RKO (cell line): ENCODE measurements at regions not wholly inside any gene's neighbourhood (a gene's known extent, or its start where the extent isn't known, plus 50 kb on each side); places are given as distances from the start of the nearest gene placed in this dataset.

Experiments
- DNase-seq: peaks from one replicate; pipeline ENCODE4 v3.0.0-alpha.2; 2016; ENCODE audit warnings: low spot score

DNA sequence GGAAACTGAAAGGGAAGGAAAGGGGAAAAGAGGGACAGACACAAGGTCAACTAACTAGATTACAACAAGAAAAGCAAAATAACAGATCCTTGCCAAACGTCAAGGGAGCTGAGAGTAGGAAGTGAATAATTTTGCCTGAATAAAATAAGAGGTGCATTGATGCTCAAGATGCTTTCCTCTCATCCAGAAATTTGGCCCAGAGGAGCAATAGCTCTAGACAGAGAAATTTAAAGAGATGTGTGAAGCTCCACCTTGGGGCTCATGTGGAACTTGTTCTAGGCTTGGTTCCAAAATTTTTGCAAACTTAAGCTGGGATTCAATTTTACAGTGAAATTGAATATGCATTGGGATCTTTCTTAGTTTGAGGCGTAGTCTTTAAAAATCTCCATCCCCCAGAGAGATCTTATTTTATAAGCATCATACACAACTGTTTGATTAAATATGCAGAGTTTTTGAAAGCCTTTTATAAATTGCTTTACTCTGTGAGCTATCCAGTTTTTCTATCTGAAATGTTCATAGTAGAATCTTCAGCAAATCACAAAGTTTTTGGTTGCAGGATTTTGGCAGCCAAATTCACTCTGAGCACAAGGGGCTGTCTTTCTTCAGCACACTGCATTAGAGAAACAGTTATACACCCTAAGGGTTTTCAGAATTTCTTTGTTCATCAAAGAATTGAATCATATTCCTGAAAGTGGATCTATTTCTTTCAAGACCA is 1159.5 kb downstream of the ADGRL3 start:
- DNase-seq, result no peak

DNA sequence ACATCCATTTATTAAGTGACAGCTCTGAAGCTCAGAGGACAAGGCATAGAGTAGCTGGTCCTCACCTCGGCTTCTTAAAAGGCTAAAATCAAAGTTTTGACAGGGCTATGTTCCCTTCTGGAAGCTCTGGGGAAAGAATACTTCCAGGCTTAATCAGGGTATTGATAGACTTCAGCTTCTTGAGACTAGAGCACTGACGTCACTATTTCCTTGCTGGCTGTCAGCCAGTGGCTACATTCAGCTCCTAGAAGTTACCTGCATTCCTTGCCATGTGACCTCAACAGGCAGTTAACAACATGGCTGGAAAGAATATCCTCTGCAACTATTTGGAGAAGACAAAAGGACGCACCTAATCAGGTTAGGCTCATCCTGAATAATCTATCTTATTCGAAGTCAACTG is 1144.8 kb downstream of the ADGRL3 start:
- DNase-seq, result no peak

GRCh38 chr4:62344474-62344873 is 1144.3 kb downstream of the ADGRL3 start:
- DNase-seq, result no peak

- peak; percentile 61 for DNase-seq
Observed at GRCh38 chr4:62342346-62342745, 1142.2 kb downstream of the ADGRL3 start.

DNA sequence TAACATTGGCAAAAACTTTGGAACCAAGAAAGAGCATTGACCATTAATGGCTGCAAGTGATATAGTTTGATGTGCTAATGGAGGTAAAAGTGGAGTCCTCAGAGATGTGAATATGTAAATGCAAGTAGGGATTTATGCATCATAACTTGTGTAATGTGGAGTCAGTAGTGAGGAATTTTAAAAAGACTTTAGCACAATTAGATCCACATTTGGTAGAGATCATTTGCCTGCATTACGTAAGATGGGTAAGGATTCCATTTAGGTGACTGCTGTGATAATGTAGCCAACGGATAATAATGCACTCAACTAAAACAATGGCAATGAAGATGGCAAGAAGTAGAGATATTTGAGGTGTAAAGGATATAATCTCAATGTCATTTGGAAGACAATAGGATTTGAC is 1128.4 kb downstream of the ADGRL3 start:
- no peak for DNase-seq

GRCh38 chr4:62327612-62328297 is 1127.6 kb downstream of the ADGRL3 start:
- no peak for DNase-seq

DNA sequence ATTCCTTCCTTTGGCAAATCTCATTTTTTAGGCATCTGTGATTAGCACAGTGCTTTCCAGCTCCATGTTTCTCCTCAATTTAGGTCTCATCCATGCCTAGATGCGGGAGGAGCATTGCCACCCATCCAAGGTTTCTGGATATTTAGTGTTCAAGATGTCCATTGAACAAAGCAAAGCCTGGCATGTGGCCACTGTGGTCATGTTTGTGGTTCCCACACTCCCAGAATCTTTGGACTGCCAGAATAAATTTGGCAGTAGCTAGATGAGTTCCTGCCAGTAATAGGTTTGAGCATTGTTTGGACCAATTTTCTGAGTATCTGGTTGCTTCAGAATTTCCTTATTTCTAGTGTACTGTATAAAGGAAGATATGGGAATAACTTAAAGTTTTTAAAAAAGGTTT is 1124.1 kb downstream of the ADGRL3 start:
- no peak for DNase-seq

DNA sequence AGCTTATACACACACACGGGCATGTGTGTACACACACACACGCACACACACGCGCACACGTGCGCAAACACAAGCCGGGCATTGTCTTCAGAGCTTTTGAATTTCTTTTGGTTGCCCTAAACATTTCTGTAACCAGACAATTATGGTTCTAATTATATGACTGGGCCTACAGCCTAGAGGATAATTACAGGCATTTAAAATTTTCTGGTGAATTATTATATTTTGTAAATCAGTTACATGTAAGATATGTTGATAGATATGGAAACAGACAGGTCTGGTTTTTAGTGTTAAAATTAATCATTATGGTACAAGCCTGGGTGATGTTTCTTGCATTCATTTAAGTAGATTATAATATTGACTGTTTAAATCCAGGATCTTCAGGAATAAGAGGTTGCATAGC is 1120.5 kb downstream of the ADGRL3 start:
- no peak for DNase-seq

GRCh38 chr4:62302710-62303109 is 1102.6 kb downstream of the ADGRL3 start:
- no peak for DNase-seq

DNA sequence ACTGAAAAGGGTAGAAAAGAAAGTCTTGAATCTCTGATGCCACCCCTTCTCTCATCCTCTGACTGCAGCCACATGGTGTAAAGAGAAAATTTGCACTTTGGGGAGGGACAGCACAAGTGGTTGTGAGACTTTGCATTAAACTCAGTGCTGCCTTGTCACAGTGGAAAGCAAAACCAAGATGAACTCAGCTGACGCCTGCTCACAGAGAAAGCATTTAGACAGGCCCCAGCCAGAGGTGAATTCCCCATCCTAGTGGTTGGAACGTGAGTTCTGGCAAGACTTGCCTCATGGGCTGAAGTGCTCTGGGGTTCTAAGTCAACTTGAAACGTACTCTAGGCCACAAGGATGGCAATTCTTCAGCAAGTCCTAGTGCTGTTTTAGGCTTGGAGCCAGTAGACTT is 1101.4 kb downstream of the ADGRL3 start:
- no peak for DNase-seq

DNA sequence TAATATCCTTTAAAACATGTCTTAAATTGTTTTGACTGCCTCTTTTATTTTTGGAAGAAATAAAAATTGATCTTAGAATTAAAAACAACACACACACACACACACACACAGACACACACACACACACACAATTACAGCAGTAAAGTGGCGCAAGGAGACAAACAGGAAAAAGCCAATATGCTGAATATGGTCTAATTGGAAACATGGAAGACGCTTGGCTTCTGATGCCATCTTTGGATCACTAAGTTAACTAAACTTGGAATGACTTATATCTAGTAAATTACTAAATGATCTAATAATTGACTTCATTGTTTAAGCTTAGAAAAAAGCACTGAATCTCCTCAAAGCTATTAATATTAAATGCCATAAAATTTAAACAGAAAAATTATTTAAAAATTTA is 1093.4 kb downstream of the ADGRL3 start:
- DNase-seq, result no peak

- no peak for DNase-seq
Observed at GRCh38 chr4:62292911-62293310, 1092.8 kb downstream of the ADGRL3 start.

DNA sequence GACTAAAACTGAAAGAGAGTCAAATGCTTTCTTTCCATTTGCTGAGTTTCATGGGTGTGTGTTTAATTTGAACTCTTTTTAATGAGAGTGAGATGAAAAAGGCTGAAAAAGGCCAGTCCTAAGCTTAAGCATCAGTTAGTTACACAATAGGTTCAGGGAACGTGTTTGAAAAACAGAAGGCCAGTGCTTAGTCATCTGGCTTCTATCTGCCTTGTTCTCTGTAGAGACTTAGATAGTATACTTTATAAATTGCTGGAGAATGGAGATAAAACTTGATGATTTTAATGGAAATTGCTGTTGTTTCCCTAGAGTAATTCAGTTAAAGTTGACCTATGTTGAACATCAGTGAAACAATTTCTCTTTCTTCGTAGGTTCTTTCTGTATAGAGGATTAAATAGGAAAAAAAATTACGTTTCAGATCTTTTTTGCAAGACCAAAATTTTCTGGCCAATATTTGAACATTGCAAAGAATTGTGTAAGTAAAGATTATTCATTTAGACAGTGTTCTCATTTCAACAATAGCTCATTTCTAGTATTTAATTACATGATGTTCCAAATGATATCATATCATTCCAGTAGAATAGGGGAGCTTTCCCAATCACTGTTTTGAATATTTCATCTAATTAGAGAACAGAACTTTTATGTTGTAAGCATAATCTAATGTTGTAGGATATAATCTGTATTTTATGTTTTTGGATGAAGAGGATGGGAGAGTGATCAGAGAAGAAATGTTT is 1088.8 kb downstream of the ADGRL3 start:
- DNase-seq, result no peak

DNA sequence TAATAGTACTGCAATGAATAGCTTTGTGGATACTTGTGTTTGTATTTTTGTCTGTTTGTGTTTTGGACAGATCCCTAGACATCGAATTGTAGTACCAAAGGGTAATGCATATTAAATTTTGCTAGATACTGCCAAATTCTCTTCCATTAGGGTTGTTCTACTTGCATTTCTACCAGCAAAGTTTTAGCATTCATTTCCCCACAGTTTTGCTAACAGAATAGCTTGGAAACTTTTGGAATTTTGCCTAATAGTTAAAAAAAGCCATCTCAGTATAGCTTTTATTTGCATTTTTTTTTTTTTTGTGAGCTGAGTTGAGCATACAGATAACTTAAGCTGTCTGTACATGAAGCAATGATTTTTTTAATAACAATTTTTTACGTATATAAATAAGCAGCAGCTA is 1084.9 kb downstream of the ADGRL3 start:
- no peak for DNase-seq

GRCh38 chr4:62279689-62280088 is 1079.6 kb downstream of the ADGRL3 start:
- no peak for DNase-seq

- DNase-seq, result no peak
Observed at GRCh38 chr4:62275470-62275869, 1075.3 kb downstream of the ADGRL3 start.

GRCh38 chr4:62274782-62275181 is 1074.7 kb downstream of the ADGRL3 start:
- no peak for DNase-seq

GRCh38 chr4:62271107-62271506 is 1071.0 kb downstream of the ADGRL3 start:
- no peak for DNase-seq

DNA sequence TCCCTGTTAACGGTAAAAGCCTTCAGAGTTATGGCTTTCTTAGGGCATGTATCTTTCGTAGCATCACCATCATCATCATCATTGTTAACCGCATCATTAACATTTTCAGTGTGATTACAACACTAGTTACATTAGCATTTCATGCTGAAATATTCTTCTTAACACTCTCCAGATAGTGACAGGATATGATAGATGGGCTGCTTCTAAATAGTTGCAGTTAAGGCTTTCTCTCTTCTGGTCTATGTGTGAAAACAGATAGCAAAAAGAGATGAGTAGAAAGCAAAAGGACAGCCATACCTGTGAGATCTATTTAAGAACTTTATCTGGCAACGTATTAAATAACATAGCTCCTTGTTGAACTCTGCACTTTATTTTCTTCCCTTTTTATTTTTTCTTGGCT is 1069.8 kb downstream of the ADGRL3 start:
- no peak for DNase-seq

- no peak for DNase-seq
Observed at GRCh38 chr4:62263454-62263853, 1063.3 kb downstream of the ADGRL3 start.

DNA sequence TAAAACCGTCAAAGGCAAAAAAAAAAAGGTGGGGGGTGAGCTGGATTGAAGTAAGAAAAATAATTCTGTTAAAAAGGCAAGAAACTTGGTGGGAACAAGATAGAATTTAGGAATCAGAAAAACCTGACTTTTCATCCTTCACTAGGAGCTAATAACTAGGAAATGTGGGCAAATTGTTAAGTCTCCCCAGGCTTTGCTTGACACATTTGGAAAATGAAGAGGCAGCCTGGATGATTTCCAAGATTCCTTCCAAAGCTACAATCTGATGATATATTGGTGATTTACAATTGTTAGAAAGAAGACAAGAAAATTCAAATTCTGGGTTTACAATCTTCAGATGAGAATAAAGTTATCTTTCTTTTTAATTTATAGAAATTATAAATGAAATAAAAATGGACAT is 1062.5 kb downstream of the ADGRL3 start:
- no peak for DNase-seq

- no peak for DNase-seq
Observed at GRCh38 chr4:62260254-62260653, 1060.1 kb downstream of the ADGRL3 start.

- DNase-seq, result no peak
Observed at GRCh38 chr4:62256479-62256878, 1056.4 kb downstream of the ADGRL3 start.
